A549 (cell line): ENCODE measurements at regions not wholly inside any gene's neighbourhood (a gene's known extent, or its start where the extent isn't known, plus 50 kb on each side); places are given as distances from the start of the nearest gene placed in this dataset.

Source experiments
- HEYL ChIP-seq: fragments of 250-450 bp; sonication (Bioruptor Pico); IDR thresholded peaks from 2 replicates; pipeline ENCODE4 v1.8.0; 2021; ENCODE audit warnings: mild to moderate bottlenecking, moderate library complexity
- PHF8 ChIP-seq: fragments of 200-600 bp; sonication (generic); IDR thresholded peaks from 2 replicates; pipeline ENCODE4 v1.6.1; 2016; ENCODE audit warnings: low read depth, mild to moderate bottlenecking, antibody characterized with exemption, moderate library complexity, borderline replicate concordance

DNA sequence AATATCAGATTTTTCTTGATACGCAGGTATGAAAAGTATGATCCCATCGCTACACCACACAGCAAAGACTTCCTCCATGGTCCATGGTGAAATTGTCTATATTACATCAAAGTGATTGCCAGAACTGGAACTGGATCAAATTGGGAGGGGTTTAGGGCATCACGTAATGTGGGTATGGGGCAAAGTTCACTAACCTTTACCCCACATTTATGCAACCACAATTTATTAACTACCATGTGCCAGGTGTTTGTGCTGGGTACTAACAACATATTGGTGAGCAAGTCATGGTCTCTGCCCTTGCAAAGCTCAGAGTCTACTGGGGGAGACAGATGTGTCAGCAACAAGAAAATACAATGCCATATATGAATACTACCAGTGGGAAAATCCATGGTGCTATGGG, 258.9 kb downstream of the SUDS3 start:
- no peak for TF ChIP-seq PHF8
- no peak for TF ChIP-seq HEYL (CRISPR knock-in tag)
